Tibial nerve (tissue), 4 donors: ENCODE measurements at regions not wholly inside any gene's neighbourhood (a gene's known extent, or its start where the extent isn't known, plus 50 kb on each side); places are given as distances from the start of the nearest gene placed in this dataset.
"Not testable (repeated sequence)": the region's sequence is repeated elsewhere in the genome, so short reads cannot be mapped to it uniquely, and the experiment has no call there.

Experiments
- DNase-seq, 2 donors: peaks; one replicate each; pipeline ENCODE4 v3.0.0-alpha.2; 2019; ENCODE audit warnings: low spot score in 2 of 2
- H3K27ac ChIP-seq, 4 donors: fragments of 200-600 bp; sonication (generic) in 3 of 4; one replicate each; pipeline ENCODE4 v1.5.1; 2017 to 2019; ENCODE audit warnings: mild to moderate bottlenecking in 1 of 4
- H3K27me3 ChIP-seq, 2 donors: fragments of 200-600 bp; sonication (generic) in 1 of 2; one replicate each; pipeline versions ENCODE4 v1.5.1 to v1.6.0; 2017 to 2019
- H3K36me3 ChIP-seq, 3 donors: fragments of 200-600 bp; sonication (generic); one replicate each; pipeline ENCODE4 v1.5.1; 2018 to 2019
- H3K4me1 ChIP-seq, 4 donors: fragments of 200-600 bp; sonication (generic) in 3 of 4; one replicate each; pipeline ENCODE4 v1.5.1; 2017 to 2019
- H3K4me3 ChIP-seq, 4 donors: fragments of 200-600 bp; sonication (generic) in 3 of 4; one replicate each; pipeline ENCODE4 v1.5.1; 2017 to 2019; ENCODE audit warnings: mild to moderate bottlenecking in 1 of 4, moderate library complexity in 1 of 4
- H3K9me3 ChIP-seq, 4 donors: fragments of 200-600 bp; sonication (generic) in 3 of 4; one replicate each; pipeline ENCODE4 v1.5.1; 2017 to 2019
- CTCF ChIP-seq, 5 experiments: fragments of 200-600 bp in 3 of 5; fragments of 450-650 bp in 2 of 5; sonication (generic) in 3 of 5; IDR thresholded peaks; one replicate each; pipeline ENCODE4 v1.5.1; 2016 to 2019; ENCODE audit warnings: antibody characterized with exemption in 5 of 5, mild to moderate bottlenecking in 3 of 5, moderate library complexity in 2 of 5
- EP300 ChIP-seq, 2 donors: sonication (generic); formaldehyde crosslinking; IDR thresholded peaks; one replicate each; pipeline ENCODE4 v1.6.1; 2017; ENCODE audit warnings: antibody characterized with exemption in 2 of 2, mild to moderate bottlenecking in 1 of 2
- POLR2A ChIP-seq, 2 donors: fragments of 450-650 bp; IDR thresholded peaks; one replicate each; pipeline ENCODE4 v1.6.1; 2017; ENCODE audit warnings: antibody characterized with exemption in 2 of 2, mild to moderate bottlenecking in 2 of 2, moderate library complexity in 2 of 2
- WGBS, 2 donors: methylation state at CpG; one replicate each; pipeline ENCODE4 v1.1.5; 2018; 5-methylcytosine and 5-hydroxymethylcytosine counted together

- Histone ChIP-seq H3K4me1 (no peaks in the 10 kb centered on the region), H3K4me3 (no peak overlapping the region), H3K27ac (no peak overlapping the region), H3K9me3 (peaks cover 0 to 9% (median 0%) of the 10 kb centered on the region in 4 donors), H3K27me3 (no peaks in the 10 kb centered on the region), H3K36me3 (no peaks in the 10 kb centered on the region)
- no peak for DNase-seq
- TF ChIP-seq CTCF (IDR thresholded peaks at IDR 0.05) = no peak
- TF ChIP-seq POLR2A (IDR thresholded peaks at IDR 0.05) = no peak
- 71 to 79% methylated on average over 4 of the region's 4 CpGs for WGBS, 2 donors
Measured at GRCh38 chr7:152956006-152956405, 196.5 kb downstream of the ACTR3B start.

- 66 to 70% methylated on average over 5 of the region's 5 CpGs for WGBS, 2 donors
- H3K4me3 ChIP-seq = no peak overlapping the region
- DNase-seq = no peak
- peaks cover 0 to 20% (median 0%) of the 10 kb centered on the region in 4 donors for H3K9me3 ChIP-seq
- H3K4me1 ChIP-seq = no peaks in the 10 kb centered on the region
- H3K36me3 ChIP-seq = no peaks in the 10 kb centered on the region
- H3K27me3 ChIP-seq = no peaks in the 10 kb centered on the region
- H3K27ac ChIP-seq = no peak overlapping the region
- TF ChIP-seq EP300 (IDR thresholded peaks at IDR 0.05) (no peak), CTCF (IDR thresholded peaks at IDR 0.05) (no peak), POLR2A (IDR thresholded peaks at IDR 0.05) (no peak)
Measured at GRCh38 chr7:152959610-152960009, 200.1 kb downstream of the ACTR3B start.

GRCh38 chr7:152961796-152962195, 202.2 kb downstream of the ACTR3B start:
- not testable (repeated sequence) for H3K4me3 ChIP-seq, H3K27me3 ChIP-seq, H3K36me3 ChIP-seq, H3K27ac ChIP-seq, H3K4me1 ChIP-seq, DNase-seq
- WGBS, 2 donors = 86 to 87% methylated on average over 2 of the region's 2 CpGs
- peaks cover 0 to 27% (median 0%) of the 10 kb centered on the region in 4 donors for H3K9me3 ChIP-seq

- Histone ChIP-seq H3K4me3 (no peak overlapping the region), H3K36me3 (no peaks in the 10 kb centered on the region), H3K9me3 (peaks cover 0 to 50% (median 0%) of the 10 kb centered on the region in 4 donors), H3K27me3 (no peaks in the 10 kb centered on the region), H3K27ac (no peak overlapping the region), H3K4me1 (no peaks in the 10 kb centered on the region)
- WGBS, 2 donors = 90 to 92% methylated on average over 5 of the region's 5 CpGs
- DNase-seq = no peak
- TF ChIP-seq EP300 (IDR thresholded peaks at IDR 0.05) (no peak), CTCF (IDR thresholded peaks at IDR 0.05) (no peak), POLR2A (IDR thresholded peaks at IDR 0.05) (no peak)
Measured at GRCh38 chr7:152966189-152966588, 206.6 kb downstream of the ACTR3B start.

- Histone ChIP-seq H3K27me3 (no peaks in the 10 kb centered on the region), H3K4me1 (no peaks in the 10 kb centered on the region), H3K27ac (no peak overlapping the region), H3K4me3 (no peak overlapping the region), H3K9me3 (peaks cover 0 to 41% (median 0%) of the 10 kb centered on the region in 4 donors), H3K36me3 (no peaks in the 10 kb centered on the region)
- 0 to 13% methylated on average over 1 of the region's 1 CpG for WGBS, 2 donors
- no peak for DNase-seq
- TF ChIP-seq CTCF (IDR thresholded peaks at IDR 0.05) (no peak), POLR2A (IDR thresholded peaks at IDR 0.05) (no peak), EP300 (IDR thresholded peaks at IDR 0.05) (no peak)
Measured at GRCh38 chr7:152967958-152968357, 208.4 kb downstream of the ACTR3B start.

- no peaks in the 10 kb centered on the region for H3K27me3 ChIP-seq
- no peaks in the 10 kb centered on the region for H3K36me3 ChIP-seq
- WGBS, 2 donors = 61 to 62% methylated on average over 3 of the region's 3 CpGs
- no peaks in the 10 kb centered on the region for H3K4me1 ChIP-seq
- no peak overlapping the region for H3K27ac ChIP-seq
- H3K9me3 ChIP-seq = peaks cover 0 to 41% (median 0%) of the 10 kb centered on the region in 4 donors
- DNase-seq = no peak
- TF ChIP-seq POLR2A (IDR thresholded peaks at IDR 0.05) (no peak), EP300 (IDR thresholded peaks at IDR 0.05) (no peak), CTCF (IDR thresholded peaks at IDR 0.05) (no peak)
- H3K4me3 ChIP-seq = no peak overlapping the region
Measured at GRCh38 chr7:152968514-152968913, 209.0 kb downstream of the ACTR3B start.
